Natural killer cell (primary cell): ENCODE measurements at regions not wholly inside any gene's neighbourhood (a gene's known extent, or its start where the extent isn't known, plus 50 kb on each side); places are given as distances from the start of the nearest gene placed in this dataset.

ENCODE experiments used
- ATAC-seq, 3 donors: fragments of 150-1000 bp in 2 of 3; fragments of 200-7000 bp in 1 of 3; cut with Tn5 transposase; 1 replicate in 1 of 3; 2 replicates in 2 of 3; pipeline ENCODE4 v1.10.0; 2021; ENCODE audit warnings: mild to moderate bottlenecking in 2 of 3, moderate library complexity in 2 of 3
- DNase-seq, 2 donors: peaks; one replicate each; pipeline versions ENCODE4 v3.0.0 to v3.0.0-alpha.2; 2013 to 2021; ENCODE audit warnings: mixed read lengths in 1 of 2
- H3K27ac ChIP-seq: one replicate; pipeline ENCODE4 v1.5.1; 2013; ENCODE audit warnings: mild to moderate bottlenecking, low read length
- H3K27me3 ChIP-seq: one replicate; pipeline ENCODE4 v1.6.1; 2013; ENCODE audit warnings: low read length; ENCODE audit not compliant: control insufficient read depth, insufficient read depth
- H3K36me3 ChIP-seq: one replicate; pipeline ENCODE4 v1.6.1; 2013; ENCODE audit warnings: low read length; ENCODE audit not compliant: control insufficient read depth, insufficient read depth
- H3K4me1 ChIP-seq: one replicate; pipeline ENCODE4 v1.6.1; 2013; ENCODE audit warnings: low read length; ENCODE audit not compliant: control insufficient read depth, insufficient read depth
- H3K4me3 ChIP-seq: one replicate; pipeline ENCODE4 v1.5.1; 2013; ENCODE audit warnings: low read length
- H3K9me3 ChIP-seq: one replicate; pipeline ENCODE4 v1.6.1; 2013; ENCODE audit warnings: low read length; ENCODE audit not compliant: control insufficient read depth, insufficient read depth
- H3K27ac Mint-ChIP-seq, 2 donors: one replicate each; pipeline ENCODE4 v1.8.0; 2022; ENCODE audit warnings: mild to moderate bottlenecking in 2 of 2, mixed read lengths in 2 of 2, moderate library complexity in 1 of 2
- H3K27me3 Mint-ChIP-seq, 2 donors: one replicate each; pipeline ENCODE4 v1.8.0; 2022; ENCODE audit warnings: low read depth in 2 of 2, mixed read lengths in 2 of 2
- H3K36me3 Mint-ChIP-seq: one replicate; pipeline ENCODE4 v1.8.0; 2022; ENCODE audit warnings: mixed read lengths
- H3K4me1 Mint-ChIP-seq, 2 donors: one replicate each; pipeline ENCODE4 v1.8.0; 2022; ENCODE audit warnings: mixed read lengths in 2 of 2
- H3K4me3 Mint-ChIP-seq: one replicate; pipeline ENCODE4 v1.8.0; 2022; ENCODE audit warnings: mild to moderate bottlenecking, moderate library complexity, mixed read lengths
- H3K9me3 Mint-ChIP-seq, 2 donors: one replicate each; pipeline ENCODE4 v1.8.0; 2022; ENCODE audit warnings: mixed read lengths in 2 of 2
- CTCF ChIP-seq: fragments of 200-600 bp; IDR thresholded peaks from one replicate; pipeline ENCODE4 v1.8.0; 2022; ENCODE audit warnings: antibody characterized with exemption
- WGBS: methylation state at CpG from one replicate; pipeline ENCODE4 v1.1.7; 2013; ENCODE audit warnings: missing lambda C conversion rate; ENCODE audit not compliant: insufficient coverage; 5-methylcytosine and 5-hydroxymethylcytosine counted together
- intact Hi-C: fragments of 100-400 bp; cut with micrococcal nuclease; formaldehyde crosslinking; loops from one replicate; pipeline ENCODE4 v1.14.2; 2022

GRCh38 chr4:8747467-8748235 is 124.0 kb downstream of the HMX1 start:
- DNase-seq (no peak), ATAC-seq (no peak)
- Mint-ChIP-seq H3K27ac (no peak overlapping the region), H3K36me3 (no peaks in the 10 kb centered on the region), H3K4me3 (no peak overlapping the region), H3K4me1 (no peaks in the 10 kb centered on the region), H3K9me3 (no peaks in the 10 kb centered on the region), H3K27me3 (peaks cover 0 to 3% of the 10 kb centered on the region in 2 donors)
- Histone ChIP-seq H3K9me3 (no peaks in the 10 kb centered on the region), H3K36me3 (no peaks in the 10 kb centered on the region), H3K4me1 (no peaks in the 10 kb centered on the region), H3K4me3 (no peak overlapping the region), H3K27ac (no peak overlapping the region), H3K27me3 (no peaks in the 10 kb centered on the region)
- WGBS = 86% methylated on average over 39 of the region's 39 CpGs
- no peak for TF ChIP-seq CTCF
- intact Hi-C loops = no loop called here

- Mint-ChIP-seq H3K4me3 (no peak overlapping the region), H3K4me1 (no peaks in the 10 kb centered on the region), H3K9me3 (no peaks in the 10 kb centered on the region), H3K27me3 (peaks cover 0 to 3% of the 10 kb centered on the region in 2 donors), H3K36me3 (no peaks in the 10 kb centered on the region), H3K27ac (no peak overlapping the region)
- Histone ChIP-seq H3K27ac (no peak overlapping the region), H3K9me3 (no peaks in the 10 kb centered on the region), H3K4me3 (no peak overlapping the region), H3K27me3 (no peaks in the 10 kb centered on the region), H3K36me3 (no peaks in the 10 kb centered on the region), H3K4me1 (no peaks in the 10 kb centered on the region)
- no peak for DNase-seq
- WGBS = 96% methylated on average over 23 of the region's 23 CpGs
- no peak for TF ChIP-seq CTCF
- intact Hi-C loops = no loop called here
- ATAC-seq = peak in 1 of 3 donors; percentile 27
These were observed 124.8 kb downstream of the HMX1 start for GRCh38 chr4:8746523-8747466.

- Histone ChIP-seq H3K27me3 (no peaks in the 10 kb centered on the region), H3K4me1 (no peaks in the 10 kb centered on the region), H3K9me3 (no peaks in the 10 kb centered on the region), H3K27ac (no peak overlapping the region), H3K4me3 (no peak overlapping the region), H3K36me3 (no peaks in the 10 kb centered on the region)
- WGBS = 73% methylated on average over 14 of the region's 14 CpGs
- no peaks in the 10 kb centered on the region for H3K4me1 Mint-ChIP-seq
- peaks cover 0 to 3% of the 10 kb centered on the region in 2 donors for H3K27me3 Mint-ChIP-seq
- H3K27ac Mint-ChIP-seq = no peak overlapping the region
- TF ChIP-seq CTCF = no peak
- ATAC-seq (no peak), DNase-seq (no peak)
- no peak overlapping the region for H3K4me3 Mint-ChIP-seq
- intact Hi-C loops = no loop called here
- no peaks in the 10 kb centered on the region for H3K36me3 Mint-ChIP-seq
- H3K9me3 Mint-ChIP-seq = no peaks in the 10 kb centered on the region
These were observed 125.8 kb downstream of the HMX1 start for GRCh38 chr4:8745826-8746225.
